Uterus (tissue), 3 donors: ENCODE measurements at regions not wholly inside any gene's neighbourhood (a gene's known extent, or its start where the extent isn't known, plus 50 kb on each side); places are given as distances from the start of the nearest gene placed in this dataset.

ENCODE experiments used
- DNase-seq, 2 donors: peaks; one replicate each; pipeline ENCODE4 v3.0.0-alpha.2; 2019 to 2020
- H3K27ac ChIP-seq, 2 donors: fragments of 200-600 bp; sonication (generic); 1 replicate in 1 of 2; 2 replicates in 1 of 2; pipeline ENCODE4 v1.5.1; 2016 to 2018
- H3K27me3 ChIP-seq, 2 donors: fragments of 200-600 bp; sonication (generic); one replicate each; pipeline ENCODE4 v1.5.1; 2018 to 2019; ENCODE audit warnings: control low read depth in 1 of 2
- H3K36me3 ChIP-seq, 2 donors: fragments of 200-600 bp; sonication (generic); one replicate each; pipeline ENCODE4 v1.5.1; 2019; ENCODE audit warnings: control low read depth in 1 of 2
- H3K4me1 ChIP-seq, 2 donors: fragments of 200-600 bp; sonication (generic); one replicate each; pipeline ENCODE4 v1.5.1; 2018 to 2019; ENCODE audit warnings: control low read depth in 1 of 2
- H3K4me3 ChIP-seq, 2 donors: fragments of 200-600 bp; sonication (generic); 1 replicate in 1 of 2; 2 replicates in 1 of 2; pipeline ENCODE4 v1.5.1; 2018 to 2019; ENCODE audit warnings: mild to moderate bottlenecking in 1 of 2
- H3K9me3 ChIP-seq, 2 donors: fragments of 200-600 bp; sonication (generic); one replicate each; pipeline ENCODE4 v1.5.1; 2019; ENCODE audit warnings: control low read depth in 1 of 2
- CTCF ChIP-seq, 4 experiments: fragments of 200-600 bp in 2 of 4; fragments of 450-650 bp in 2 of 4; sonication (generic) in 2 of 4; IDR thresholded peaks; one replicate each; pipeline ENCODE4 v1.5.1; 2016 to 2019; ENCODE audit warnings: antibody characterized with exemption in 4 of 4, mild to moderate bottlenecking in 2 of 4, moderate library complexity in 1 of 4
- POLR2A ChIP-seq, 2 donors: fragments of 450-650 bp; IDR thresholded peaks; one replicate each; pipeline ENCODE4 v1.6.1; 2016; ENCODE audit warnings: antibody characterized with exemption in 2 of 2, mild to moderate bottlenecking in 1 of 2, moderate library complexity in 1 of 2
- intact Hi-C: fragments of 100-400 bp; cut with DNase I; formaldehyde crosslinking; loops from one replicate; pipeline ENCODE4 v1.15.1; 2023; ENCODE audit warnings: low total_unique reads
- donor health status: DM: yes; HTN: yes; CAD: no.

DNA sequence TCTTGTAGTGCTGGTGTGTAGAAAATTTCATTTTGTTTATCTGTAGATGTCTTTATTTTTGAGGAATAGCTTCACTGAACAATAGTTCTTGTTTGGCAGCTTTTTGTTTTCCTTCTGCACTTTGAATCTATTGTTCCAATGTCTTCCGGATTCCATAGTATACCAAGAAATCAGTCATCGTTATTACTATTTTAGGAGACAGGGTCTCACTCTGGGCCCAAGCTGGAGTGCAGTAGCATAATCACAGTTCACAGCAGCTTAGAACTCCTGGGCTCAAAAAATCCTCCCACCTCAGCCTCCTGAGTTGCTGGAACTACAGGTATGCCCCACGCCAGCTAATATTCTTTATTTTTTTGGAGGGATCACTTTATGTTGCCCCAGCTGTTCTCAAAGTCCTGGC lies 67.7 kb upstream of the RGS2 start:
- no peak for DNase-seq
- TF ChIP-seq POLR2A (IDR thresholded peaks at IDR 0.05) (no peak), CTCF (IDR thresholded peaks at IDR 0.05) (no peak)
- H3K27ac ChIP-seq: no peak overlapping the region
- no peaks in the 10 kb centered on the region for H3K9me3 ChIP-seq
- H3K4me3 ChIP-seq: no peak overlapping the region
- no peaks in the 10 kb centered on the region for H3K27me3 ChIP-seq
- no peaks in the 10 kb centered on the region for H3K36me3 ChIP-seq
- H3K4me1 ChIP-seq: no peaks in the 10 kb centered on the region
- intact Hi-C loops: loop anchor here (10.0 kb wide), 1 partner anchor 1136 kb away; no protein-coding TSS in a partner anchor

DNA sequence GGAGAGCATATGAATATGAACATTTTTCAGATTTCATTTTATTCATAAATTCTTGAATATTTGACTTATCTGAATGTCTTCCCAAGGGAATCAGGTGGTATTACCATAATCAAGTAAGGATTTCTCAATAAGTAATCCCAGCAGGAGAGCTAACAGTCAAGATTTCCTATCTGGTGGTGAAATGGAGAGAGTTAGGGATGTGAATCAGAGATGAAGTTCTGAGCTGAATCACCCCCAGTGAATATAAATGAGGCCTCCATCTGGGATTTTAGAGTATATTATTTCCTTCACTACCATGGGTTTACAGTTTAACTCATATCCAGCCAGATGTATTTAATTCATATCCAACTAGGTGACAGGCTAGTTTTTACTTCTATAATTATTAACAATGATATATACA lies 61.5 kb upstream of the RGS2 start:
- no peak overlapping the region for H3K4me3 ChIP-seq

DNA sequence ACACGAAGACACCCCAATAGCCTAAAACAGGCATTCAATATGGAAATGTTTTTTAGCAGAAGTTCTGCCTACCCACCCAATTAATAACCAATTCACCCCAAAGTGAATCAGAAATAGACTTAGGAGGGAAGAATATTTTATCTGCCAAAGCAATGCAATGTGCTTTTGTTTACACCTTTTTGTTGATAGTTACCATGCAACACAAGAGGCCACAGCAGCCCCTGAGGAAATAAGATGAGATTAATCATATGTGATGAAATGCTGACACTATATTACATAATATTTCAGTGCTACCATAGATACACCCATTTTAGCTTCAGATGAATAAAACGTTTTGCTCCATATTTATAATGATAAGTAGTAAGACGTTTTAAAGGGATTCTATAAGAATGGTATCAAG lies 60.9 kb upstream of the RGS2 start:
- no peaks in the 10 kb centered on the region for H3K36me3 ChIP-seq
- intact Hi-C loops: loop anchor here (10.0 kb wide), 1 partner anchor 1143 kb away; no protein-coding TSS in a partner anchor
- no peak overlapping the region for H3K27ac ChIP-seq
- no peaks in the 10 kb centered on the region for H3K9me3 ChIP-seq
- H3K27me3 ChIP-seq: no peaks in the 10 kb centered on the region
- DNase-seq: no peak
- H3K4me3 ChIP-seq: no peak overlapping the region
- TF ChIP-seq POLR2A (IDR thresholded peaks at IDR 0.05) (no peak), CTCF (IDR thresholded peaks at IDR 0.05) (no peak)
- no peaks in the 10 kb centered on the region for H3K4me1 ChIP-seq

More for the DNA sequence above, 61.5 kb upstream of the RGS2 start:
- intact Hi-C loops: loop anchor here (10.0 kb wide), 1 partner anchor 1142 kb away; no protein-coding TSS in a partner anchor
- no peak for TF ChIP-seq POLR2A (IDR thresholded peaks at IDR 0.05)
- TF ChIP-seq CTCF (IDR thresholded peaks at IDR 0.05): no peak
- Histone ChIP-seq H3K4me1 (no peaks in the 10 kb centered on the region), H3K27ac (no peak overlapping the region), H3K27me3 (no peaks in the 10 kb centered on the region), H3K9me3 (no peaks in the 10 kb centered on the region), H3K36me3 (no peaks in the 10 kb centered on the region)
- no peak for DNase-seq

GRCh38 chr1:192749349-192749748 lies 59.5 kb upstream of the RGS2 start:
- no peaks in the 10 kb centered on the region for H3K4me1 ChIP-seq
- no peak for DNase-seq
- no peaks in the 10 kb centered on the region for H3K9me3 ChIP-seq
- TF ChIP-seq CTCF (IDR thresholded peaks at IDR 0.05) (no peak), POLR2A (IDR thresholded peaks at IDR 0.05) (no peak)
- intact Hi-C loops: loop anchor here (10.0 kb wide), 1 partner anchor 1145 kb away; no protein-coding TSS in a partner anchor
- no peaks in the 10 kb centered on the region for H3K27me3 ChIP-seq
- no peak overlapping the region for H3K4me3 ChIP-seq
- H3K36me3 ChIP-seq: no peaks in the 10 kb centered on the region
- H3K27ac ChIP-seq: no peak overlapping the region

DNA sequence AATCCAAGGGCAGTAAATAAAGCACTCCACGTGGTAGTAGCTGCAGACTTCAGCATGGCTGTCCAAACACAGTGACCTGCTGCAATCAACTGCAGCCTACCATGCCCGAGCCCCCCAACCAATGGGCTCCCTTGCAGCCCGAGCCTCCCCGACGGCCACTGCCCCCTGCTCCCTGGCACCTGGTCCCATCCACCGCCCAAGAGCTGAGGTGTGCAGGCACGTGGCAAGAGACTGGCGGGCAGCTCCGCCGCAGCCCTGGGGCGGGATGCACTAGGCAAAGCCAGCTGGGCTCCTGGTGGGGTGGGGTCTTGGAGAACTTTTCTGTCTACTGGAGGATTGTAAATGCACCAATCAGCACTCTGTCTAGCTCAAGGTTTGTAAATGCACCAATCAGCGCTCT lies 57.6 kb upstream of the RGS2 start:
- H3K36me3 ChIP-seq: no peaks in the 10 kb centered on the region
- intact Hi-C loops: no loop called here
- no peak overlapping the region for H3K27ac ChIP-seq
- no peak overlapping the region for H3K4me3 ChIP-seq
- no peak for DNase-seq
- TF ChIP-seq POLR2A (IDR thresholded peaks at IDR 0.05) (no peak), CTCF (IDR thresholded peaks at IDR 0.05) (no peak)
- no peaks in the 10 kb centered on the region for H3K27me3 ChIP-seq
- H3K9me3 ChIP-seq: no peaks in the 10 kb centered on the region
- H3K4me1 ChIP-seq: no peaks in the 10 kb centered on the region
